ENCODE measurements at regions not wholly inside any gene's neighbourhood (a gene's known extent, or its start where the extent isn't known, plus 50 kb on each side); places are given as distances from the start of the nearest gene placed in this dataset.

GRCh38 chr4:24164797-24165196, 274.9 kb upstream of the PPARGC1A start:
- Mint-ChIP-seq H3K9me3 (peaks cover 0 to 10% (median 4%) of the 10 kb centered on the region in 11 donors), H3K36me3 (no peaks in the 10 kb centered on the region), H3K4me3 (no peak overlapping the region), H3K27me3 (peaks cover 0 to 4% (median 4%) of the 10 kb centered on the region in 5 donors), H3K27ac (no peak overlapping the region), H3K4me1 (no peaks in the 10 kb centered on the region)
- no peak overlapping the region for H3K27ac ChIP-seq (ENCODE audit: low read depth, low read length)
- no peaks in the 10 kb centered on the region for H3K9me3 ChIP-seq (ENCODE audit: control insufficient read depth in 2 of 3, low read length in 3 of 3)
- ATAC-seq: no peak
- ChIA-PET POLR2A (no interaction called here), CTCF (no interaction called here)
- intact Hi-C loops (cut with micrococcal nuclease): no loop called here
- no peaks in the 10 kb centered on the region for H3K27me3 ChIP-seq (ENCODE audit: control insufficient read depth in 2 of 2, insufficient read depth in 2 of 2, low read length in 2 of 2)
- H3K4me3 ChIP-seq (ENCODE audit: low read length): no peak overlapping the region
- no peaks in the 10 kb centered on the region for H3K36me3 ChIP-seq (ENCODE audit: control insufficient read depth in 2 of 3, insufficient read depth in 3 of 3, low read length in 3 of 3)
- no peaks in the 10 kb centered on the region for H3K4me1 ChIP-seq (ENCODE audit: control insufficient read depth in 2 of 2, insufficient read depth in 2 of 2, low read length in 2 of 2)
- no peak for DNase-seq

- Histone ChIP-seq H3K27me3 (ENCODE audit: control insufficient read depth in 2 of 2, insufficient read depth in 2 of 2, low read length in 2 of 2) (no peaks in the 10 kb centered on the region), H3K36me3 (ENCODE audit: control insufficient read depth in 2 of 3, insufficient read depth in 3 of 3, low read length in 3 of 3) (no peaks in the 10 kb centered on the region), H3K4me1 (ENCODE audit: control insufficient read depth in 2 of 2, insufficient read depth in 2 of 2, low read length in 2 of 2) (no peaks in the 10 kb centered on the region), H3K9me3 (ENCODE audit: control insufficient read depth in 2 of 3, low read length in 3 of 3) (no peaks in the 10 kb centered on the region), H3K27ac (ENCODE audit: low read depth, low read length) (no peak overlapping the region), H3K4me3 (ENCODE audit: low read length) (no peak overlapping the region)
- ChIA-PET POLR2A (no interaction called here), CTCF (no interaction called here)
- no peak overlapping the region for H3K27ac Mint-ChIP-seq
- DNase-seq (no peak), ATAC-seq (no peak)
- peaks cover 0 to 4% (median 4%) of the 10 kb centered on the region in 5 donors for H3K27me3 Mint-ChIP-seq
- intact Hi-C loops (cut with micrococcal nuclease): no loop called here
- no peaks in the 10 kb centered on the region for H3K36me3 Mint-ChIP-seq
- H3K4me1 Mint-ChIP-seq: no peaks in the 10 kb centered on the region
- H3K4me3 Mint-ChIP-seq: no peak overlapping the region
- H3K9me3 Mint-ChIP-seq: peaks cover 0 to 10% (median 4%) of the 10 kb centered on the region in 11 donors
Observed at GRCh38 chr4:24164054-24164693, 274.3 kb upstream of the PPARGC1A start.

- H3K4me3 ChIP-seq (ENCODE audit: low read length): no peak overlapping the region
- H3K4me3 Mint-ChIP-seq: no peak overlapping the region
- intact Hi-C loops (cut with micrococcal nuclease): no loop called here
- H3K27me3 ChIP-seq (ENCODE audit: control insufficient read depth in 2 of 2, insufficient read depth in 2 of 2, low read length in 2 of 2): no peaks in the 10 kb centered on the region
- no peak overlapping the region for H3K27ac ChIP-seq (ENCODE audit: low read depth, low read length)
- peaks cover 0 to 4% (median 4%) of the 10 kb centered on the region in 5 donors for H3K27me3 Mint-ChIP-seq
- H3K4me1 Mint-ChIP-seq: no peaks in the 10 kb centered on the region
- DNase-seq (no peak), ATAC-seq (no peak)
- peaks cover 0 to 10% (median 4%) of the 10 kb centered on the region in 11 donors for H3K9me3 Mint-ChIP-seq
- CTCF ChIA-PET: no interaction called here
- POLR2A ChIA-PET: no interaction called here
- no peak overlapping the region for H3K27ac Mint-ChIP-seq
- no peaks in the 10 kb centered on the region for H3K9me3 ChIP-seq (ENCODE audit: control insufficient read depth in 2 of 3, low read length in 3 of 3)
- H3K36me3 ChIP-seq (ENCODE audit: control insufficient read depth in 2 of 3, insufficient read depth in 3 of 3, low read length in 3 of 3): no peaks in the 10 kb centered on the region
- H3K36me3 Mint-ChIP-seq: no peaks in the 10 kb centered on the region
- no peaks in the 10 kb centered on the region for H3K4me1 ChIP-seq (ENCODE audit: control insufficient read depth in 2 of 2, insufficient read depth in 2 of 2, low read length in 2 of 2)
Observed at GRCh38 chr4:24163314-24163713, 273.5 kb upstream of the PPARGC1A start.

GRCh38 chr4:24160358-24160757, 270.5 kb upstream of the PPARGC1A start:
- CTCF ChIA-PET: no interaction called here
- POLR2A ChIA-PET: no interaction called here
- Histone ChIP-seq H3K27ac (ENCODE audit: low read depth, low read length) (no peak overlapping the region), H3K9me3 (ENCODE audit: control insufficient read depth in 2 of 3, low read length in 3 of 3) (no peaks in the 10 kb centered on the region), H3K36me3 (ENCODE audit: control insufficient read depth in 2 of 3, insufficient read depth in 3 of 3, low read length in 3 of 3) (no peaks in the 10 kb centered on the region), H3K4me1 (ENCODE audit: control insufficient read depth in 2 of 2, insufficient read depth in 2 of 2, low read length in 2 of 2) (no peaks in the 10 kb centered on the region), H3K27me3 (ENCODE audit: control insufficient read depth in 2 of 2, insufficient read depth in 2 of 2, low read length in 2 of 2) (no peaks in the 10 kb centered on the region), H3K4me3 (ENCODE audit: low read length) (no peak overlapping the region)
- no peak overlapping the region for H3K4me3 Mint-ChIP-seq
- H3K9me3 Mint-ChIP-seq: peaks cover 0 to 19% (median 4%) of the 10 kb centered on the region in 11 donors
- peaks cover 0 to 4% (median 4%) of the 10 kb centered on the region in 5 donors for H3K27me3 Mint-ChIP-seq
- intact Hi-C loops (cut with micrococcal nuclease): no loop called here
- DNase-seq (no peak), ATAC-seq (no peak)
- H3K36me3 Mint-ChIP-seq: no peaks in the 10 kb centered on the region
- H3K27ac Mint-ChIP-seq: no peak overlapping the region
- H3K4me1 Mint-ChIP-seq: no peaks in the 10 kb centered on the region

- intact Hi-C loops (cut with micrococcal nuclease): no loop called here
- no peak overlapping the region for H3K4me3 Mint-ChIP-seq
- Histone ChIP-seq H3K27ac (ENCODE audit: low read depth, low read length) (no peak overlapping the region), H3K4me3 (ENCODE audit: low read length) (no peak overlapping the region), H3K9me3 (ENCODE audit: control insufficient read depth in 2 of 3, low read length in 3 of 3) (no peaks in the 10 kb centered on the region), H3K36me3 (ENCODE audit: control insufficient read depth in 2 of 3, insufficient read depth in 3 of 3, low read length in 3 of 3) (no peaks in the 10 kb centered on the region), H3K27me3 (ENCODE audit: control insufficient read depth in 2 of 2, insufficient read depth in 2 of 2, low read length in 2 of 2) (no peaks in the 10 kb centered on the region), H3K4me1 (ENCODE audit: control insufficient read depth in 2 of 2, insufficient read depth in 2 of 2, low read length in 2 of 2) (no peaks in the 10 kb centered on the region)
- ChIA-PET CTCF (no interaction called here), POLR2A (no interaction called here)
- no peak for DNase-seq
- no peaks in the 10 kb centered on the region for H3K36me3 Mint-ChIP-seq
- H3K27ac Mint-ChIP-seq: no peak overlapping the region
- peaks cover 0 to 15% (median 4%) of the 10 kb centered on the region in 11 donors for H3K9me3 Mint-ChIP-seq
- H3K4me1 Mint-ChIP-seq: no peaks in the 10 kb centered on the region
- ATAC-seq: no peak
- H3K27me3 Mint-ChIP-seq: peaks cover 0 to 4% (median 0%) of the 10 kb centered on the region in 5 donors
Observed at GRCh38 chr4:24158031-24158430, 268.2 kb upstream of the PPARGC1A start.

GRCh38 chr4:24150034-24150433, 260.2 kb upstream of the PPARGC1A start:
- no peaks in the 10 kb centered on the region for H3K36me3 ChIP-seq (ENCODE audit: control insufficient read depth in 2 of 3, insufficient read depth in 3 of 3, low read length in 3 of 3)
- no peaks in the 10 kb centered on the region for H3K9me3 ChIP-seq (ENCODE audit: control insufficient read depth in 2 of 3, low read length in 3 of 3)
- H3K36me3 Mint-ChIP-seq: no peaks in the 10 kb centered on the region
- no peak overlapping the region for H3K4me3 ChIP-seq (ENCODE audit: low read length)
- H3K4me1 ChIP-seq (ENCODE audit: control insufficient read depth in 2 of 2, insufficient read depth in 2 of 2, low read length in 2 of 2): no peaks in the 10 kb centered on the region
- H3K9me3 Mint-ChIP-seq: peaks cover 0 to 14% (median 0%) of the 10 kb centered on the region in 11 donors
- ATAC-seq (no peak), DNase-seq (no peak)
- H3K4me3 Mint-ChIP-seq: no peak overlapping the region
- no peak overlapping the region for H3K27ac Mint-ChIP-seq
- ChIA-PET POLR2A (no interaction called here), CTCF (no interaction called here)
- no peaks in the 10 kb centered on the region for H3K4me1 Mint-ChIP-seq
- no peak overlapping the region for H3K27ac ChIP-seq (ENCODE audit: low read depth, low read length)
- no peaks in the 10 kb centered on the region for H3K27me3 ChIP-seq (ENCODE audit: control insufficient read depth in 2 of 2, insufficient read depth in 2 of 2, low read length in 2 of 2)
- intact Hi-C loops (cut with micrococcal nuclease): no loop called here
- no peaks in the 10 kb centered on the region for H3K27me3 Mint-ChIP-seq

GRCh38 chr4:24146127-24146526, 256.3 kb upstream of the PPARGC1A start:
- no peaks in the 10 kb centered on the region for H3K9me3 ChIP-seq (ENCODE audit: control insufficient read depth in 2 of 3, low read length in 3 of 3)
- no peak for DNase-seq
- no peak for ATAC-seq
- H3K4me3 ChIP-seq (ENCODE audit: low read length): no peak overlapping the region
- H3K36me3 ChIP-seq (ENCODE audit: control insufficient read depth in 2 of 3, insufficient read depth in 3 of 3, low read length in 3 of 3): no peaks in the 10 kb centered on the region
- H3K27me3 ChIP-seq (ENCODE audit: control insufficient read depth in 2 of 2, insufficient read depth in 2 of 2, low read length in 2 of 2): no peaks in the 10 kb centered on the region
- Mint-ChIP-seq H3K4me3 (no peak overlapping the region), H3K27me3 (peaks cover 0 to 6% (median 0%) of the 10 kb centered on the region in 5 donors), H3K36me3 (no peaks in the 10 kb centered on the region), H3K4me1 (no peaks in the 10 kb centered on the region), H3K9me3 (peaks cover 0 to 10% (median 0%) of the 10 kb centered on the region in 11 donors), H3K27ac (no peak overlapping the region)
- H3K27ac ChIP-seq (ENCODE audit: low read depth, low read length): no peak overlapping the region
- ChIA-PET POLR2A (no interaction called here), CTCF (no interaction called here)
- intact Hi-C loops (cut with micrococcal nuclease): no loop called here
- H3K4me1 ChIP-seq (ENCODE audit: control insufficient read depth in 2 of 2, insufficient read depth in 2 of 2, low read length in 2 of 2): no peaks in the 10 kb centered on the region

All from naive thymus-derived CD4-positive, alpha-beta T cell (primary cell).